Naive thymus-derived CD4-positive, alpha-beta T cell (primary cell): ENCODE measurements at regions not wholly inside any gene's neighbourhood (a gene's known extent, or its start where the extent isn't known, plus 50 kb on each side); places are given as distances from the start of the nearest gene placed in this dataset.
"Not testable (repeated sequence)": the region's sequence is repeated elsewhere in the genome, so short reads cannot be mapped to it uniquely, and the experiment has no call there.

Experiments used
- ATAC-seq: fragments of 150-1000 bp; cut with Tn5 transposase; 2 replicates; pipeline ENCODE4 v1.10.0; 2021; ENCODE audit warnings: mild to moderate bottlenecking, moderate library complexity
- CTCF ChIA-PET: fragments of 350-600 bp; sonication (Branson Sonifier 250); formaldehyde crosslinking; loops from one replicate; lab custom pipeline; 2021; ENCODE audit warnings: antibody characterized with exemption; lab: Charles Lee
- POLR2A ChIA-PET: fragments of 350-600 bp; sonication (Branson Sonifier 250); formaldehyde crosslinking; loops from one replicate; lab custom pipeline; 2021; ENCODE audit warnings: antibody characterized with exemption, inconsistent platforms; lab: Charles Lee
- DNase-seq, 9 donors: peaks; one replicate each; pipeline versions ENCODE4 v3.0.0 to v3.0.0-alpha.2; 2020 to 2022; ENCODE audit warnings: mixed read lengths in 1 of 9
- H3K27ac ChIP-seq: one replicate; pipeline ENCODE4 v1.7.0; 2013; ENCODE audit warnings: mild to moderate bottlenecking, low read depth, low read length, moderate library complexity
- H3K27me3 ChIP-seq, 2 donors: one replicate each; pipeline ENCODE4 v1.7.0; 2013; ENCODE audit warnings: low read length in 2 of 2, mild to moderate bottlenecking in 2 of 2, moderate library complexity in 2 of 2; ENCODE audit not compliant: control insufficient read depth in 2 of 2, insufficient read depth in 2 of 2
- H3K36me3 ChIP-seq, 3 experiments: 1 replicate in 2 of 3; 2 replicates in 1 of 3; pipeline ENCODE4 v1.7.0; 2013; ENCODE audit warnings: low read length in 3 of 3, mild to moderate bottlenecking in 3 of 3, moderate library complexity in 1 of 3; ENCODE audit not compliant: insufficient read depth in 3 of 3, control insufficient read depth in 2 of 3
- H3K4me1 ChIP-seq, 2 donors: one replicate each; pipeline ENCODE4 v1.7.0; 2013; ENCODE audit warnings: low read length in 2 of 2, mild to moderate bottlenecking in 2 of 2, moderate library complexity in 1 of 2; ENCODE audit not compliant: control insufficient read depth in 2 of 2, insufficient read depth in 2 of 2
- H3K4me3 ChIP-seq: 2 replicates; pipeline ENCODE4 v1.7.0; 2013; ENCODE audit warnings: mild to moderate bottlenecking, low read length
- H3K9me3 ChIP-seq, 3 experiments: 1 replicate in 2 of 3; 2 replicates in 1 of 3; pipeline ENCODE4 v1.7.0; 2013; ENCODE audit warnings: low read length in 3 of 3; ENCODE audit not compliant: control insufficient read depth in 2 of 3
- H3K27ac Mint-ChIP-seq, 9 donors: one replicate each; pipeline ENCODE4 v1.8.0; 2020 to 2022; ENCODE audit warnings: mixed read lengths in 9 of 9, mild to moderate bottlenecking in 8 of 9, moderate library complexity in 5 of 9, inconsistent platforms in 2 of 9
- H3K27me3 Mint-ChIP-seq, 5 donors: one replicate each; pipeline ENCODE4 v1.8.0; 2021 to 2022; ENCODE audit warnings: mixed read lengths in 5 of 5, mild to moderate bottlenecking in 1 of 5
- H3K36me3 Mint-ChIP-seq, 5 donors: one replicate each; pipeline ENCODE4 v1.8.0; 2020 to 2022; ENCODE audit warnings: mixed read lengths in 5 of 5, mild to moderate bottlenecking in 3 of 5, inconsistent platforms in 1 of 5
- H3K4me1 Mint-ChIP-seq, 7 donors: one replicate each; pipeline ENCODE4 v1.8.0; 2020 to 2022; ENCODE audit warnings: mixed read lengths in 7 of 7, mild to moderate bottlenecking in 3 of 7, inconsistent platforms in 1 of 7
- H3K4me3 Mint-ChIP-seq, 10 donors: one replicate each; pipeline ENCODE4 v1.8.0; 2020 to 2022; ENCODE audit warnings: mild to moderate bottlenecking in 10 of 10, mixed read lengths in 10 of 10, moderate library complexity in 6 of 10, inconsistent platforms in 2 of 10
- H3K9me3 Mint-ChIP-seq, 11 donors: one replicate each; pipeline ENCODE4 v1.8.0; 2020 to 2022; ENCODE audit warnings: mixed read lengths in 11 of 11, mild to moderate bottlenecking in 4 of 11, inconsistent platforms in 1 of 11, moderate library complexity in 1 of 11
- intact Hi-C, 2 donors: fragments of 100-400 bp; cut with micrococcal nuclease; formaldehyde crosslinking; loops; one replicate each; pipeline ENCODE4 v1.15.1; 2023

DNA sequence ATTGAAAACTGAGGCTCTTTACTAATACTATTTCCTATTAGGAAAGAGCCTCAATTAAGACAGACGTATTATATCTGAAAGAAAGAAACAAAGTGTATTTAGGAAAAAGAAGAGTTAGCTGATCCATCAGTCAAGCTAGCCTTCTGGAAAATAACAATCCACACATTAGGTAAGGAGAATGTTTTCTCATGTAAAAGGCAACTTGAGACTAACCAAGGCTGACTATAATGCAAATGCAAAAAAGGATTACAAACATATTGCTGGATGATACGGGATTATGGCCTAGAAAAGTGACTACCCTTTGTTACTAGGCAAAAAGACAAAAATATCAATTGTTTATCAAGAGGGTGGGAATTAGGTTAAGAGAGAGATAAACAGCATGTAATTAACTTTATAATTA, 176.9 kb downstream of the RFPL4B start:
- ChIA-PET POLR2A (no interaction called here), CTCF (interaction anchor here (0.7 kb wide), 1 partner anchor 42 kb away, joined by 3 read pairs; no protein-coding TSS in a partner anchor)
- no peak for DNase-seq
- Histone ChIP-seq H3K27ac (no peak overlapping the region), H3K9me3 (no peaks in the 10 kb centered on the region), H3K27me3 (no peaks in the 10 kb centered on the region), H3K4me1 (no peaks in the 10 kb centered on the region), H3K4me3 (no peak overlapping the region), H3K36me3 (no peaks in the 10 kb centered on the region)
- intact Hi-C loops = no loop called here
- no peaks in the 10 kb centered on the region for H3K4me1 Mint-ChIP-seq
- peaks cover 0 to 5% (median 0%) of the 10 kb centered on the region in 11 donors for H3K9me3 Mint-ChIP-seq
- H3K27me3 Mint-ChIP-seq = no peaks in the 10 kb centered on the region
- no peak overlapping the region for H3K27ac Mint-ChIP-seq
- no peaks in the 10 kb centered on the region for H3K36me3 Mint-ChIP-seq
- no peak for ATAC-seq
- H3K4me3 Mint-ChIP-seq = no peak overlapping the region

DNA sequence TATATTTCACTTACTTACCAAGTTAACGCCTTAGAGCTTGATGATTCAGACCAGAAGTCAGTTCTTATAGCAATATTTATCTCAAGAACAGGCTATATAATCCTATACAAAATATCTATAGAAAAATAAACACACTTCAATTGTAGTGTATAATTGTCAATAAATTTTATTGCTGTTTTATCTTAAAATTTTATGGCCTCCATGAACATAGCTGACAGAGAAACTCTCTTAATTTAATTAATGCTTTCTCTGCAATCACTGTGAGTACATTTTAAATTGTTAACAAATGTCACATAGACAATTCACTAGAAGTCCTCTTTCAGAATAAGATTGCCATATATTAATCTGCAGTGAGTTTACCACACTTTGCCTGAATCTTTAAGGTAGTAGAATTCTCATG, 178.6 kb downstream of the RFPL4B start:
- Histone ChIP-seq H3K4me1 (no peaks in the 10 kb centered on the region), H3K9me3 (no peaks in the 10 kb centered on the region), H3K4me3 (no peak overlapping the region), H3K27ac (no peak overlapping the region), H3K27me3 (no peaks in the 10 kb centered on the region), H3K36me3 (no peaks in the 10 kb centered on the region)
- Mint-ChIP-seq H3K9me3 (peaks cover 0 to 13% (median 0%) of the 10 kb centered on the region in 11 donors), H3K36me3 (peaks cover 0 to 3% (median 0%) of the 10 kb centered on the region in 5 donors), H3K4me1 (no peaks in the 10 kb centered on the region), H3K4me3 (no peak overlapping the region), H3K27ac (no peak overlapping the region), H3K27me3 (no peaks in the 10 kb centered on the region)
- ChIA-PET POLR2A (no interaction called here), CTCF (no interaction called here)
- intact Hi-C loops = no loop called here
- no peak for ATAC-seq
- DNase-seq = no peak

DNA sequence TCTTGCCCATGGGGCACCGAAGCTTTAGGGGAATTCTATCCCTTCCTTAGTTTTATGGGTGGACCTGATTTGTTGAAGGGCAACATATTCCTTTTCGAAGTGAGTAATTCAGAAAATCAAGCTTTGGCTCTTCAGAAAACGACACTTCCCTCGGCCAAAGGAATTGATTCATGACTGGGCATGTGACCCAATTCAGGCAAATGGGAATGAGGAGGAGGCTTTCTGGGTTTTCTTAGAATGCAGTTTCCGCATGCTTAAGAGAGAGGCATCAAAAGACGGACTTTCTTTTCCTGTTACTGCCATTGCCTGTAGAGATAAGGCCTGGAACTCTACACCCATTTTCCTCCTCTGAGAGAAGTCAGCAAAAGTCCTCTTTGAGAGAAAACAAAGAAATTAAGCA, 179.5 kb downstream of the RFPL4B start:
- peaks cover 0 to 3% (median 0%) of the 10 kb centered on the region in 5 donors for H3K36me3 Mint-ChIP-seq
- H3K4me1 Mint-ChIP-seq = no peaks in the 10 kb centered on the region
- H3K27me3 ChIP-seq = no peaks in the 10 kb centered on the region
- DNase-seq = no peak
- H3K4me3 ChIP-seq = no peak overlapping the region
- H3K4me3 Mint-ChIP-seq = no peak overlapping the region
- no peak overlapping the region for H3K27ac ChIP-seq
- ATAC-seq = no peak
- H3K27ac Mint-ChIP-seq = no peak overlapping the region
- ChIA-PET POLR2A (no interaction called here), CTCF (no interaction called here)
- no peaks in the 10 kb centered on the region for H3K36me3 ChIP-seq
- intact Hi-C loops = no loop called here
- no peaks in the 10 kb centered on the region for H3K9me3 ChIP-seq
- no peaks in the 10 kb centered on the region for H3K4me1 ChIP-seq
- no peaks in the 10 kb centered on the region for H3K27me3 Mint-ChIP-seq
- peaks cover 0 to 13% (median 0%) of the 10 kb centered on the region in 11 donors for H3K9me3 Mint-ChIP-seq

DNA sequence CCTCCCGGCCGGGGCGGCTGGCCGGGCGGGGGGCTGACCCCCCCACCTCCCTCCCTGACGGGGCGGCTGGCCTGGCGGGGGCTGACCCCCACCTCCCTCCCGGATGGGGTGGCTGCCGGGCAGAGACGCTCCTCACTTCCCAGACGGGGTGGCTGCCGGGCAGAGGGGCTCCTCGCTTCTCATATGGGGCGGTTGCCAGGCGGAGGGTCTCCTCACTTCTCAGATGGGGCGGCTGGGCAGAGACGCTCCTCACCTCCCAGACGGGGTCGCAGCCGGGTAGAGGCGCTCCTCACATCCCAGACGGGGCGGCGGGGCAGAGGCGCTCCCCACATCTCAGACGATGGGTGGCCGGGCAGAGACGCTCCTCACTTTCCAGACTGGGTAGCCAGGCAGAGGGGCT, 181.2 kb downstream of the RFPL4B start:
- H3K27ac ChIP-seq, H3K27me3 Mint-ChIP-seq, intact Hi-C loops, H3K4me3 ChIP-seq, H3K9me3 Mint-ChIP-seq, H3K36me3 ChIP-seq, H3K4me1 Mint-ChIP-seq, DNase-seq, H3K36me3 Mint-ChIP-seq, CTCF ChIA-PET, POLR2A ChIA-PET, H3K27ac Mint-ChIP-seq, ATAC-seq, H3K4me3 Mint-ChIP-seq, H3K4me1 ChIP-seq, H3K27me3 ChIP-seq, H3K9me3 ChIP-seq: not testable (repeated sequence)

DNA sequence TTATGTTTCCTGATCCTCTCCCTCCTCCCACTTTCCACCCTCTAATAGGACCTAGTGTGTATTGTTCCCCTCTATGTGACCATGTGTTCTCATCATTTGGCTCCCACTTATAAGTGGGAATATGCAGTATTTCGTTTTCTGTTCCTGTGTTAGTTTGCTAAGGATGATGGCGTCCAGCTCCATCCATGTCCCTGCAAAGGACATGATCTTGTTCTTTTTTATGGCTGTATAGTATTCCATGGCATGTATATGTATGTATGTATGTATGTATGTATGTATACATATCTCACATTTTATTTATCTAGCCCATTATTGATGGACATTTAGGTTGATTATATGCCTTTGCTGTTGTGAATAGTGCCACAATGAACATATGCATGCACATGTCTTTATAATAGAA, 188.7 kb downstream of the RFPL4B start:
- Mint-ChIP-seq H3K4me3 (no peak overlapping the region), H3K36me3 (peaks cover 0 to 3% (median 0%) of the 10 kb centered on the region in 5 donors), H3K4me1 (no peaks in the 10 kb centered on the region), H3K27me3 (no peaks in the 10 kb centered on the region), H3K9me3 (peaks cover 3 to 17% (median 6%) of the 10 kb centered on the region in 11 donors), H3K27ac (no peak overlapping the region)
- Histone ChIP-seq H3K36me3 (no peaks in the 10 kb centered on the region), H3K4me1 (no peaks in the 10 kb centered on the region), H3K27me3 (no peaks in the 10 kb centered on the region), H3K9me3 (no peaks in the 10 kb centered on the region), H3K27ac (no peak overlapping the region), H3K4me3 (no peak overlapping the region)
- no peak for ATAC-seq
- DNase-seq = no peak
- intact Hi-C loops = no loop called here
- ChIA-PET CTCF (no interaction called here), POLR2A (no interaction called here)

DNA sequence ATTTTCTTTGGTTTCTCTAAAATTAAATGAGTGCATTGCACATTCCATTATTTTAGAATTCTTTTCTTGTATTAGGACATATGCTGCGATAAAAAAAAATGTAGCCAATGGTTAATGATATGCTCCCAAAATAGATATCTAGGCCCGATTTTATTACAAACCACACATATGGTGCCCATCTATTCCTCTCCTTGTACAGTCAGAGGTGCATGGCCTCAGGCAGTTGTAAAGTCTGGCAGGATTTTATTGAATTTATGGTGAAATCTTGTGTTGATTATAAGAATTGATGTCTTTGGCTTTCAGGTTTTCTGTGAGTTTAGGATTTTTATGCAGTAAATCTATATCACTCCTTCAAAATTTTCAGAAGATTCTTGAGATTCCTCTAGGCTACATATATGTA, 192.2 kb downstream of the RFPL4B start:
- Mint-ChIP-seq H3K27me3 (peaks cover 0 to 6% (median 0%) of the 10 kb centered on the region in 5 donors), H3K27ac (no peak overlapping the region), H3K4me3 (no peak overlapping the region), H3K36me3 (peaks cover 0 to 3% (median 0%) of the 10 kb centered on the region in 5 donors), H3K9me3 (peaks cover 2 to 18% (median 9%) of the 10 kb centered on the region in 11 donors), H3K4me1 (no peaks in the 10 kb centered on the region)
- Histone ChIP-seq H3K4me1 (no peaks in the 10 kb centered on the region), H3K4me3 (no peak overlapping the region), H3K27ac (no peak overlapping the region), H3K36me3 (no peaks in the 10 kb centered on the region), H3K9me3 (no peaks in the 10 kb centered on the region), H3K27me3 (no peaks in the 10 kb centered on the region)
- ATAC-seq (no peak), DNase-seq (no peak)
- intact Hi-C loops = no loop called here
- ChIA-PET POLR2A (no interaction called here), CTCF (no interaction called here)

DNA sequence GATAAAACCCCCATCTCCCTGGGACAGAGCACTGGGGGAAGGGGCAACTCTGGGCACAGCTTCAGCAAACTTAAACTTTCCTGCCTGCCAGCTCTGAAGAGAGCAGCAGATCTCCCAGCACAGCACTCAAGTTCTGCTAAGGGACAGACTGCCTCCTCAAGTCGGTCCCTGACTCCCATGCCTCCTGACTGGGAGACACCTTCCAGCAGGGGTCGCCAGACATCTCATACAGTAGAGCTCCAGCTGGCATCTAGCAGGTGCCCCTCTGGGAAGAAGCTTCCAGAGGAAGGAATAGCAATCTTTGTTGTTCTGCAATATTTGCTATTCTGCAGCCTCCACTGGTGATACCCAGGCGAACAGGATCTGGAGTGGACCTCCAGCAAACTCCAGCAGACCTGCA, 194.7 kb downstream of the RFPL4B start:
- H3K4me1 ChIP-seq, intact Hi-C loops, POLR2A ChIA-PET, DNase-seq, H3K27ac Mint-ChIP-seq, H3K9me3 ChIP-seq, H3K27me3 Mint-ChIP-seq, CTCF ChIA-PET, H3K36me3 ChIP-seq, H3K4me3 ChIP-seq, H3K36me3 Mint-ChIP-seq, H3K27me3 ChIP-seq, H3K27ac ChIP-seq, H3K4me1 Mint-ChIP-seq, ATAC-seq, H3K4me3 Mint-ChIP-seq: not testable (repeated sequence)
- H3K9me3 Mint-ChIP-seq = peaks cover 0 to 19% (median 4%) of the 10 kb centered on the region in 11 donors
